Psoas muscle (tissue), 7 donors: ENCODE measurements at regions not wholly inside any gene's neighbourhood (a gene's known extent, or its start where the extent isn't known, plus 50 kb on each side); places are given as distances from the start of the nearest gene placed in this dataset.

Experiments
- ATAC-seq, 4 donors: fragments of 200-7000 bp; cut with Tn5 transposase; one replicate each; pipeline ENCODE4 v1.9.1; 2020; ENCODE audit warnings: moderate library complexity in 3 of 4, mild to moderate bottlenecking in 2 of 4
- DNase-seq, 2 donors: peaks; one replicate each; pipeline ENCODE4 v3.0.0-alpha.2; 2020
- H3K27ac ChIP-seq: fragments of 200-600 bp; one replicate; pipeline ENCODE4 v1.8.0; 2022
- H3K27me3 ChIP-seq, 3 donors: fragments of 200-600 bp in 1 of 3; one replicate each; pipeline versions ENCODE4 v1.6.1 to v1.8.0; 2013 to 2022; ENCODE audit warnings: low read length in 2 of 3, mild to moderate bottlenecking in 2 of 3, moderate library complexity in 1 of 3; ENCODE audit not compliant: insufficient read depth in 3 of 3
- H3K36me3 ChIP-seq, 2 donors: fragments of 200-600 bp in 1 of 2; one replicate each; pipeline versions ENCODE4 v1.6.1 to v1.8.0; 2013 to 2022; ENCODE audit warnings: low read depth in 1 of 2, mild to moderate bottlenecking in 1 of 2, moderate library complexity in 1 of 2; ENCODE audit not compliant: insufficient read depth in 1 of 2
- H3K4me1 ChIP-seq: fragments of 200-600 bp; one replicate; pipeline ENCODE4 v1.8.0; 2022
- H3K4me3 ChIP-seq: fragments of 200-600 bp; one replicate; pipeline ENCODE4 v1.8.0; 2022; ENCODE audit warnings: mild to moderate bottlenecking
- H3K9me3 ChIP-seq: fragments of 200-600 bp; one replicate; pipeline ENCODE4 v1.8.0; 2022
- WGBS, 3 donors: extraction: QIAGEN DNeasy Blood & Tissue Kit; methylation state at CpG; one replicate each; pipeline versions ENCODE4 v1.1.6 to v1.1.7; 2013; 5-methylcytosine and 5-hydroxymethylcytosine counted together
- intact Hi-C, 2 donors: fragments of 100-400 bp; cut with DNase I; formaldehyde crosslinking; loops; one replicate each; pipeline versions ENCODE4 v1.11.0 to v1.14.2; 2022
- TF ChIP-seq, protein P1 (sequence below): fragments of 200-600 bp; IDR thresholded peaks from one replicate; pipeline ENCODE4 v1.8.0; 2022; ENCODE audit warnings: antibody characterized with exemption
- donor health status: healthy with polysubstance abuse.
- donor health status: DM: no; HTN: no; CAD: no; lungs with moderate emphysema.
- donor health status: Bipolar disorder and iron deficiency.
- donor health status: healthy.
- donor health status: DM: yes; HTN: yes; CAD: no.
- donor health status: DM: no; HTN: no; CAD: no.
- donor health status: DM: yes; HTN: yes; CAD: no.

DNA sequence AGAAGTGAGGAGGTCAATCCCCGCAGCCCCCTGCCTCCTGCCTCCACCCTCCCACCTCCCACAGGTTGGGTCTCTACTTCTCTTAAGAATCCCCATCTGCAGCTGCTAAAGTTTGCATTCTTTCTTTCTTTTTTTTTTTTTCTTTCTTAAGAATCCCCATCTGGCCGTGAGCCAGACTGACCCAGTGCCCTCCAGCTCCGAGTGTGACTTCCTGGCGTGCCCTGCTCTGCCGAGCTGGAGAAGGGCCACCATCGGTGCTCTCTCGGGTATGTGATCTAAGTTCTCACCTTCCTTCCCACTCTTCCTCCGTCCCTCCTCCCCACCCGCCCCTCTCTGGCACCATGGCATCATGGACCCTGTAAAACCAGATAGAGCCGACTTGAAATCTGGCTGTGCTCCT lies 66.7 kb upstream of the LMO1 start:
- Histone ChIP-seq H3K36me3 (no peaks in the 10 kb centered on the region), H3K4me1 (peaks cover 6% of the 10 kb centered on the region), H3K4me3 (no peak overlapping the region), H3K27me3 (no peaks in the 10 kb centered on the region), H3K27ac (no peak overlapping the region), H3K9me3 (no peaks in the 10 kb centered on the region)
- no peak for ATAC-seq
- DNase-seq: peak in 1 of 2 donors; percentile 36
- TF ChIP-seq, protein P1, sequence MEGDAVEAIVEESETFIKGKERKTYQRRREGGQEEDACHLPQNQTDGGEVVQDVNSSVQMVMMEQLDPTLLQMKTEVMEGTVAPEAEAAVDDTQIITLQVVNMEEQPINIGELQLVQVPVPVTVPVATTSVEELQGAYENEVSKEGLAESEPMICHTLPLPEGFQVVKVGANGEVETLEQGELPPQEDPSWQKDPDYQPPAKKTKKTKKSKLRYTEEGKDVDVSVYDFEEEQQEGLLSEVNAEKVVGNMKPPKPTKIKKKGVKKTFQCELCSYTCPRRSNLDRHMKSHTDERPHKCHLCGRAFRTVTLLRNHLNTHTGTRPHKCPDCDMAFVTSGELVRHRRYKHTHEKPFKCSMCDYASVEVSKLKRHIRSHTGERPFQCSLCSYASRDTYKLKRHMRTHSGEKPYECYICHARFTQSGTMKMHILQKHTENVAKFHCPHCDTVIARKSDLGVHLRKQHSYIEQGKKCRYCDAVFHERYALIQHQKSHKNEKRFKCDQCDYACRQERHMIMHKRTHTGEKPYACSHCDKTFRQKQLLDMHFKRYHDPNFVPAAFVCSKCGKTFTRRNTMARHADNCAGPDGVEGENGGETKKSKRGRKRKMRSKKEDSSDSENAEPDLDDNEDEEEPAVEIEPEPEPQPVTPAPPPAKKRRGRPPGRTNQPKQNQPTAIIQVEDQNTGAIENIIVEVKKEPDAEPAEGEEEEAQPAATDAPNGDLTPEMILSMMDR: no peak
- intact Hi-C loops: no loop called here
- WGBS, 3 donors: 26 to 29% (median 26%) methylated on average over 10 of the region's 10 CpGs

DNA sequence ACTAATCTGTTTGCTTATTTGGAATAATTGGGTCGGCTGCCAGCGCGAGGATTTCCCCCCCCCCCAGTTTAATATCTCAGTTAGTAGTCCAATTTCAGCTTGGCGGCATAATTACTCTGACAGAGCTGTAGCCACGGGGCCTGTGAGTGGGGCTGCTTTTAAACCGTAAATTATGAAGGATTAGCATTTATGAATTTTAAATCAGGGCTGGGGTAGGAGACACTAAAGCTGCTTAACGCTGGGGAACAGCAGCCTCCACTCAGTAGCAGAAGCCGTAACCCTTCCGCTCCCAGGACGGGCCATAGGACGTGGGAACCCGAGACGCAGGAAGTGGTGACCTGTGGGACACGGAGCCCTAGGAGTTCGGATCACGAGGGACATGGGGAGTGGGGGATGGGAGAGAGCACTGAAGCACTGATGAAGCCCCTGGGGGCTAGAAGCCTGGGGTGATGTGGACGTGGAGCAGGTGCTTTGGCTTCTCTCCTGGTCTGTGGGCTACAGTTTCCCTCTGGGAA lies 66.2 kb upstream of the LMO1 start:
- ATAC-seq (no peak), DNase-seq (peak in 1 of 2 donors; percentile 44)
- no peaks in the 10 kb centered on the region for H3K36me3 ChIP-seq
- 38 to 44% (median 39%) methylated on average over 16 to 17 of the region's 17 CpGs for WGBS, 3 donors
- TF ChIP-seq, protein P1: no peak
- no peak overlapping the region for H3K27ac ChIP-seq
- no peaks in the 10 kb centered on the region for H3K27me3 ChIP-seq
- H3K9me3 ChIP-seq: no peaks in the 10 kb centered on the region
- H3K4me3 ChIP-seq: no peak overlapping the region
- peaks cover 6% of the 10 kb centered on the region for H3K4me1 ChIP-seq
- intact Hi-C loops: loop anchor here in 1 of 2 donors (5.0 kb wide), 1 partner anchor 237 kb away; no protein-coding TSS in a partner anchor

DNA sequence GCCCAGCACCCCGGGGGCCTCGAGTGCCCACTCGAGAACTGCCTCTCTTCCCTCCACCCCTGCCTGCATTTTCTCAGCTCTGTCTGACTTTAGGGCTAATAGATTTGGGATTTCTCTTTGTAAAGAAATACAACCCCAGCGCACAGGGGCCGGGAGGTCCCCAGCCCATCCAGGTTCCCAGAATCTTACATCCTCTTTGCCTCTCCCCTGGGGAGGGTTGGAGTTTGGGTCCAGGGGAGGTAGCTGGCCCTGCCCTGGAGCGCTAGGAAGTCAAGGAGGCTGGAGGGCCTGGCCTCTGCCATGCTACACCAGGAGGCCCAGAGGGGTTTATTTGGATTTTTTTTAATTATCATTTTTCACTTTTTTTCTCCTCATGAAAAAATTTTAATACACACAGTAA lies 65.7 kb upstream of the LMO1 start:
- 76 to 83% (median 79%) methylated on average over 6 of the region's 6 CpGs for WGBS, 3 donors
- no peaks in the 10 kb centered on the region for H3K9me3 ChIP-seq
- no peaks in the 10 kb centered on the region for H3K27me3 ChIP-seq
- DNase-seq: no peak
- H3K4me1 ChIP-seq: peaks cover 6% of the 10 kb centered on the region
- TF ChIP-seq, protein P1: no peak
- no peak for ATAC-seq
- intact Hi-C loops: loop anchor here in 1 of 2 donors (5.0 kb wide), 1 partner anchor 238 kb away; no protein-coding TSS in a partner anchor
- H3K27ac ChIP-seq: no peak overlapping the region
- H3K4me3 ChIP-seq: peak overlapping the region; percentile 51
- H3K36me3 ChIP-seq: no peaks in the 10 kb centered on the region

DNA sequence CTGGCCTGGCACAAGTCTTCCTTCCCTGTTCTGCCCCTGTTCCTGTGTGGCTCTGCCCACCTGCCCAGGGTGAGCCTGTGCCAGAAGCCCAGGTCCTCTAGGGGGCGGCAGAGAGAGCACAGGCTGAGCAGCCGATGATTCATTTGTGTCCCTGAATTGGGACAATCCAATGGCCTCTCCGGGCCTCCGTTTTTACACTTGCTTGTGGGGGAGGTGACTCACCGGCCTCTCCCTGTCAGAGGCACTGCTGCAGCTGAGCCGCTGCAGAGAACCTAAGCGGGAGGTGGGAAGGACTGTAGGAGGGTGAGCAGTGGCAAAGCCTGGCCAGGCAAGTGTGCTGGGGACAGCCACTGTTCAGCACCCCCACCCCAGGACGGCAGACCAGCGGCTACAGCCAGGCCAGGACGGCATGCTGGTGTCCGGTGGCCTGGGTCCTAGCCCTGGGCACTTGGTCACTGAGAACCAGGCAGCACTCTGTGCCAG lies 65.2 kb upstream of the LMO1 start:
- 7 to 15% (median 11%) methylated on average over 11 of the region's 11 CpGs for WGBS, 3 donors
- TF ChIP-seq, protein P1: peak; percentile 69

More for the DNA sequence above, 65.2 kb upstream of the LMO1 start:
- DNase-seq: peak; percentile 80 to 88
- Histone ChIP-seq H3K27me3 (no peaks in the 10 kb centered on the region), H3K4me1 (peaks cover 6% of the 10 kb centered on the region), H3K36me3 (no peaks in the 10 kb centered on the region), H3K9me3 (no peaks in the 10 kb centered on the region), H3K4me3 (peak overlapping the region; percentile 51), H3K27ac (no peak overlapping the region)
- peak; percentile 88 to 98 (median 95) for ATAC-seq
- intact Hi-C loops: loop anchor here in 1 of 2 donors (5.0 kb wide), 1 partner anchor 238 kb away; no protein-coding TSS in a partner anchor
